GM12873 (cell line): ENCODE measurements at regions not wholly inside any gene's neighbourhood (a gene's known extent, or its start where the extent isn't known, plus 50 kb on each side); places are given as distances from the start of the nearest gene placed in this dataset.

Source experiments
- TF ChIP-seq, protein P1 (sequence below): IDR thresholded peaks from 2 replicates; pipeline ENCODE4 v1.5.1; 2012; ENCODE audit warnings: low read depth, mild to moderate bottlenecking, moderate library complexity, low read length, control low read depth; ENCODE audit not compliant: insufficient read depth; ENCODE audit errors: missing control alignments

DNA sequence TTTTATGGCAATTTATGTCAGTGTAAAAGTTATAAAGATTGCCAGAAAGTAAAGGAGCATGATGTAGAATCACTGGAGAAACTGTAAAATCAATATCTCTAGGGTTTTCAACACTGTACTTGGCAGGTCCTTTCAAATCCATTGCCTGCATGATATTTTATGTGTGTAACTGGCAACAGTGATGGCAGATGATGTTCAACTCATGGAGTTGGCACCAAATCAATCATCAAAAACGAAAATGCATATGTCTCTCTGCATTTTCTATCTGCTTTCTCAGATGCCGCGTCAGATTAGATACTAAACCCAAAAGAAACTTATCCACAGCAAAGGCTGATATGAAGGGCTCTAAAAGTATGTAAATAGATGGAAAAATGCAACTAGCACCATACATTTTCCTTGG is 1395.5 kb upstream of the PIK3C3 start:
- TF ChIP-seq, protein P1, sequence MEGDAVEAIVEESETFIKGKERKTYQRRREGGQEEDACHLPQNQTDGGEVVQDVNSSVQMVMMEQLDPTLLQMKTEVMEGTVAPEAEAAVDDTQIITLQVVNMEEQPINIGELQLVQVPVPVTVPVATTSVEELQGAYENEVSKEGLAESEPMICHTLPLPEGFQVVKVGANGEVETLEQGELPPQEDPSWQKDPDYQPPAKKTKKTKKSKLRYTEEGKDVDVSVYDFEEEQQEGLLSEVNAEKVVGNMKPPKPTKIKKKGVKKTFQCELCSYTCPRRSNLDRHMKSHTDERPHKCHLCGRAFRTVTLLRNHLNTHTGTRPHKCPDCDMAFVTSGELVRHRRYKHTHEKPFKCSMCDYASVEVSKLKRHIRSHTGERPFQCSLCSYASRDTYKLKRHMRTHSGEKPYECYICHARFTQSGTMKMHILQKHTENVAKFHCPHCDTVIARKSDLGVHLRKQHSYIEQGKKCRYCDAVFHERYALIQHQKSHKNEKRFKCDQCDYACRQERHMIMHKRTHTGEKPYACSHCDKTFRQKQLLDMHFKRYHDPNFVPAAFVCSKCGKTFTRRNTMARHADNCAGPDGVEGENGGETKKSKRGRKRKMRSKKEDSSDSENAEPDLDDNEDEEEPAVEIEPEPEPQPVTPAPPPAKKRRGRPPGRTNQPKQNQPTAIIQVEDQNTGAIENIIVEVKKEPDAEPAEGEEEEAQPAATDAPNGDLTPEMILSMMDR = no peak

GRCh38 chr18:40558706-40559392 is 1396.2 kb upstream of the PIK3C3 start:
- TF ChIP-seq, protein P1 = no peak

GRCh38 chr18:40555914-40556313 is 1399.1 kb upstream of the PIK3C3 start:
- TF ChIP-seq, protein P1 = no peak

DNA sequence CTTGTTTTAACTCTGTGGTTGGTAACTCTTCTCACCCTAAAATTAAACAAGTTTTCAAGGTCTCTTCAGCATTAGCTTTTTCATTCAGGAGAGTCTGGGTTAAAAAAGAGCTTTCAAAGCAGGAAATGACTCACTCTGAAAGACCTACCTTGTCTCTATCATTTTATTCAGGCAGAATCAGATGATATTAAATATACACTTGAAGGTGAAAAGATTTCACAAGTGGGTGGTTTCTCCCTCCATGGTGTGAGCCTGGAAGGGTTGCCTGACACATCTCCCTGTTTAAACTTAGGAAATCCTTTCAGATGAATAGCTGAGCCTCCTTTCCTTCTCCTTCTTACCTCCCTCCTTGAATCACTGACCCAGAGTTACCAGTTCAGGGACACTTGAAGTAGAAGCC is 1402.0 kb upstream of the PIK3C3 start:
- TF ChIP-seq, protein P1 = no peak

DNA sequence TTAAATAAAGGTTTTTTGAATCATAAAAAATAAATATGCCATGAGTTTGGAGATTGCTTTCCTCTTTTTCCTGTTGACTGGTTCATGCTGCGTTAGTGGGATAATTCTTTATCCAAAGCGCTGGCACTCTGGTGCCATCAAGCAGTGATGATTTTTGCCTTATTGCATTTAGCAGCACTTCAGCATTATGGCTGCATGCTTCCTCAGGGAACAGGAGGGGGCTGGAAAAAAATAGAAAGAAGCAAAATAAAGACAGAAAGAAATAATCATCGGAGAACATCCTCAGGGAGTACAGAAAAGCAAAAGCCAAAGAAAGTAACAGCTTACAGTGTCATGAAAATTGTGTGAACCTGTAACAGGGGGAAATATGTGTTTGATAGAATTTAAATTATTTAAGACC is 1408.2 kb upstream of the PIK3C3 start:
- TF ChIP-seq, protein P1 = no peak

DNA sequence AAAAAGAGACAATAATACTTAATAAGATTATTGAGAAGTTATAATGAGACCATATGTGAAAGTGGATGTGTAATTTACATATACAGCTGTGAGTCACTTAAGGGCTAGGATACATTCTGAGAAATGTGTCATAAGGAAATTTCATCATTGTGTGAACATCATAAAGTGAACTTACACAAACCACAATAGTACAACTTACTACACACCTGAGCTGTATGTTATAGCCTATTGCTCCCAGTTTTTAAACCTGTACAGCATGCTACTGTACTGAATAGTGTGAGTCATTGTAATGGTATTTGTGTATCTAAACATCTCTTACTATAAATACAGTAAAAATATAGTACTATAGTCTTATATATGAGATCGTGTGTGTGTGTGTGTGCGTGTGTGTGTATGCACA is 1420.3 kb upstream of the PIK3C3 start:
- TF ChIP-seq, protein P1 = no peak

DNA sequence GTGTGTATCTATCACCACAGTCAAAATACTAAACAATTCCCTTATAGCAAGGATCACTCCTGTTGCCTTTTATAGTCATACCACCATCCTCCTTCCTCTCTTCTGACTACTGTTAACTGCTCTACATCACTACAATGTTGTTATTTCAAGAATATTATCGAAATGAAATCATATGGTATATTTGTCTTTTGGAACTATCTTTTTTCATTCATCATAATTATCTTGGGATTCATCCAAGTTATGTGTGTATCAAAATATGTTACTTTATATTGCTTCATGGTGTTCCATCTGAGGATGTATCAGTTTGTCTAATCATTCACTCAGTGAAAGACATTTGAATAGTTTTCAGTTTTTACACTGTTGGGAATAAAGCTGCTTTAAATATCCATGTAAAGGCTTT is 1423.0 kb upstream of the PIK3C3 start:
- TF ChIP-seq, protein P1 = no peak
